HCT116 (cell line): ENCODE measurements at regions not wholly inside any gene's neighbourhood (a gene's known extent, or its start where the extent isn't known, plus 50 kb on each side); places are given as distances from the start of the nearest gene placed in this dataset.

Source experiments
- CEBPB ChIP-seq: IDR thresholded peaks from 2 replicates; pipeline ENCODE4 v1.6.1; 2012; ENCODE audit warnings: low read depth
- CTCF ChIP-seq, 3 experiments: fragments of 200-600 bp in 1 of 3; sonication (generic) in 1 of 3; IDR thresholded peaks in 2 of 3; conservative IDR thresholded peaks in 1 of 3; 2 replicates each; pipeline ENCODE4 v1.5.1; 2012 to 2017; ENCODE audit warnings: low read depth in 2 of 3, low read length in 2 of 3, antibody characterized with exemption in 1 of 3, borderline replicate concordance in 1 of 3, control low read depth in 1 of 3, mild to moderate bottlenecking in 1 of 3, mixed read lengths in 1 of 3, mixed run types in 1 of 3, moderate library complexity in 1 of 3; ENCODE audit not compliant: insufficient read depth in 1 of 3
- EZH2 ChIP-seq: fragments of 200-600 bp; sonication (generic); IDR thresholded peaks from 2 replicates; pipeline ENCODE4 v1.6.1; 2017; ENCODE audit warnings: antibody characterized with exemption, mixed run types
- EZH2phosphoT487 ChIP-seq: fragments of 200-600 bp; IDR thresholded peaks from 2 replicates; pipeline ENCODE4 v1.6.1; 2018; ENCODE audit warnings: antibody characterized with exemption, borderline replicate concordance
- MAX ChIP-seq: IDR thresholded peaks from 2 replicates; pipeline ENCODE4 v1.6.1; 2012
- POLR2A ChIP-seq: IDR thresholded peaks from 2 replicates; pipeline ENCODE4 v1.7.0; 2011; ENCODE audit warnings: borderline replicate concordance; ENCODE audit not compliant: insufficient read depth, insufficient read length; ENCODE audit errors: extremely low read depth
- POLR2AphosphoS5 ChIP-seq: IDR thresholded peaks from 2 replicates; pipeline ENCODE4 v1.6.1; 2011; ENCODE audit warnings: mild to moderate bottlenecking, low read depth, low read length, moderate library complexity
- RAD21 ChIP-seq: IDR thresholded peaks from 2 replicates; pipeline ENCODE4 v1.6.1; 2012; ENCODE audit warnings: low read depth, mild to moderate bottlenecking
- REST ChIP-seq: IDR thresholded peaks from 2 replicates; pipeline ENCODE4 v1.6.1; 2012; ENCODE audit warnings: low read depth
- SP1 ChIP-seq: IDR thresholded peaks from 2 replicates; pipeline ENCODE4 v1.6.1; 2012; ENCODE audit warnings: low read depth
- SRF ChIP-seq: IDR thresholded peaks from 2 replicates; pipeline ENCODE4 v1.6.1; 2012; ENCODE audit warnings: low read depth
- YY1 ChIP-seq: IDR thresholded peaks from 2 replicates; pipeline ENCODE4 v1.6.1; 2011; ENCODE audit warnings: low read length, low read depth, moderate library complexity, mild to moderate bottlenecking; ENCODE audit not compliant: insufficient replicate concordance; ENCODE audit errors: extremely low read depth
- ZNF274 ChIP-seq: fragments of 200-500 bp; sonication (Bioruptor generic); IDR thresholded peaks from 2 replicates; pipeline ENCODE4 v1.6.1; 2014; ENCODE audit warnings: mild to moderate bottlenecking, low read depth, low read length, inconsistent platforms

GRCh38 chr13:86462011-86462410 is 662.8 kb upstream of the SLITRK6 start:
- no peak for TF ChIP-seq POLR2A
- TF ChIP-seq CTCF (IDR thresholded peaks at IDR 0.05 in 2 of 3, conservative IDR thresholded peaks at IDR 0.05 in 1 of 3; ENCODE audit: borderline replicate concordance in 1 of 3, insufficient read depth in 1 of 3, low read depth in 2 of 3, low read length in 2 of 3): no peak
- TF ChIP-seq ZNF274: no peak
- TF ChIP-seq RAD21: no peak
- no peak for TF ChIP-seq EZH2
- TF ChIP-seq REST: no peak
- no peak for TF ChIP-seq EZH2phosphoT487
- no peak for TF ChIP-seq POLR2AphosphoS5
- no peak for TF ChIP-seq SP1
- TF ChIP-seq SRF: no peak
- no peak for TF ChIP-seq MAX
- TF ChIP-seq YY1: no peak
- TF ChIP-seq CEBPB: no peak
